WTC11 (cell line): ENCODE measurements at regions not wholly inside any gene's neighbourhood (a gene's known extent, or its start where the extent isn't known, plus 50 kb on each side); places are given as distances from the start of the nearest gene placed in this dataset.
A peak's percentile ranks its signal among the peaks of the same experiment; 100 is the strongest.
"Not testable (repeated sequence)": the region's sequence is repeated elsewhere in the genome, so short reads cannot be mapped to it uniquely, and the experiment has no call there.

Source experiments
- ATAC-seq: fragments of 200-7000 bp; cut with Tn5 transposase; 2 replicates; pipeline ENCODE4 v1.10.0; 2021; ENCODE audit warnings: mild to moderate bottlenecking, moderate library complexity
- CTCF ChIA-PET: fragments of 300-600 bp; sonication (Branson Sonifier 250); formaldehyde crosslinking; loops from one replicate; lab custom pipeline; 2021; ENCODE audit warnings: antibody characterized with exemption; lab: Charles Lee
- POLR2A ChIA-PET: fragments of 350-600 bp; sonication (Branson Sonifier 250); formaldehyde crosslinking; loops from one replicate; lab custom pipeline; 2021; ENCODE audit warnings: antibody characterized with exemption; lab: Charles Lee
- DNase-seq: peaks from one replicate; pipeline ENCODE4 v3.0.0; 2021; ENCODE audit warnings: low spot score
- H3K27ac Mint-ChIP-seq: 2 replicates; pipeline ENCODE4 v1.8.0; 2021; ENCODE audit warnings: mixed read lengths
- H3K27me3 Mint-ChIP-seq: 2 replicates; pipeline ENCODE4 v1.8.0; 2021; ENCODE audit warnings: low read depth, mild to moderate bottlenecking, moderate library complexity, mixed read lengths
- H3K36me3 Mint-ChIP-seq: 2 replicates; pipeline ENCODE4 v1.8.0; 2021; ENCODE audit warnings: mixed read lengths
- H3K4me1 Mint-ChIP-seq: 2 replicates; pipeline ENCODE4 v1.8.0; 2022; ENCODE audit warnings: mixed read lengths
- H3K4me3 Mint-ChIP-seq: 2 replicates; pipeline ENCODE4 v1.8.0; 2021; ENCODE audit warnings: mild to moderate bottlenecking, moderate library complexity, mixed read lengths
- H3K9me3 Mint-ChIP-seq: 2 replicates; pipeline ENCODE4 v1.8.0; 2021; ENCODE audit warnings: mixed read lengths
- ETV6 ChIP-seq: sonication (generic); formaldehyde crosslinking; IDR thresholded peaks from 2 replicates; pipeline ENCODE4 v1.8.1; 2022; ENCODE audit warnings: mild to moderate bottlenecking, missing genetic modification reagents
- HMGA2 ChIP-seq: fragments of 250-450 bp; sonication (Bioruptor Pico); IDR thresholded peaks from 2 replicates; pipeline ENCODE4 v1.4.0; 2021; ENCODE audit warnings: mild to moderate bottlenecking, moderate library complexity
- JAZF1 ChIP-seq: fragments of 250-450 bp; sonication (Bioruptor Pico); IDR thresholded peaks from 2 replicates; pipeline ENCODE4 v1.9.0; 2021; ENCODE audit warnings: moderate library complexity, mild to moderate bottlenecking, inconsistent platforms
- JUN ChIP-seq: sonication (generic); formaldehyde crosslinking; IDR thresholded peaks from 2 replicates; pipeline ENCODE4 v1.8.0; 2023; ENCODE audit warnings: mild to moderate bottlenecking, missing genetic modification reagents
- NR3C1 ChIP-seq: sonication (generic); formaldehyde crosslinking; conservative IDR thresholded peaks from 2 replicates; pipeline ENCODE4 v1.8.1; 2023; ENCODE audit warnings: low read depth, mild to moderate bottlenecking, missing genetic modification reagents
- PRRX2 ChIP-seq: fragments of 250-450 bp; sonication (Bioruptor Pico); IDR thresholded peaks from 2 replicates; pipeline ENCODE4 v1.8.0; 2021; ENCODE audit warnings: mild to moderate bottlenecking
- TCF7 ChIP-seq: sonication (generic); formaldehyde crosslinking; IDR thresholded peaks from 2 replicates; pipeline ENCODE4 v1.8.0; 2022; ENCODE audit warnings: mild to moderate bottlenecking, low read depth, missing genetic modification reagents, moderate library complexity
- ZNF138 ChIP-seq: sonication (generic); formaldehyde crosslinking; conservative IDR thresholded peaks from 2 replicates; pipeline ENCODE4 v1.8.1; 2022; ENCODE audit warnings: mild to moderate bottlenecking, moderate library complexity, missing genetic modification reagents
- ZNF263 ChIP-seq: sonication (generic); formaldehyde crosslinking; IDR thresholded peaks from 2 replicates; pipeline ENCODE4 v1.8.1; 2022; ENCODE audit warnings: low read depth, mild to moderate bottlenecking, moderate library complexity, missing genetic modification reagents
- ZNF416 ChIP-seq: fragments of 250-450 bp; sonication (Bioruptor Pico); IDR thresholded peaks from 2 replicates; pipeline ENCODE4 v1.9.0; 2021; ENCODE audit warnings: mild to moderate bottlenecking, inconsistent platforms
- TF ChIP-seq, protein P1 (sequence below): sonication (generic); formaldehyde crosslinking; IDR thresholded peaks from 2 replicates; pipeline ENCODE4 v1.8.0; 2022; ENCODE audit warnings: missing genetic modification reagents
- TF ChIP-seq, protein P2 (sequence below): sonication (generic); formaldehyde crosslinking; IDR thresholded peaks from 2 replicates; pipeline ENCODE4 v1.8.1; 2023; ENCODE audit warnings: mild to moderate bottlenecking, missing genetic modification reagents, moderate library complexity
- TF ChIP-seq, protein P3 (sequence below): sonication (generic); formaldehyde crosslinking; IDR thresholded peaks from 2 replicates; pipeline ENCODE4 v1.8.1; 2023; ENCODE audit warnings: mild to moderate bottlenecking, moderate library complexity, missing genetic modification reagents
- TF ChIP-seq, protein P4 (sequence below): sonication (generic); formaldehyde crosslinking; IDR thresholded peaks from 2 replicates; pipeline ENCODE4 v1.8.1; 2022; ENCODE audit warnings: low read depth, missing genetic modification reagents, borderline replicate concordance

DNA sequence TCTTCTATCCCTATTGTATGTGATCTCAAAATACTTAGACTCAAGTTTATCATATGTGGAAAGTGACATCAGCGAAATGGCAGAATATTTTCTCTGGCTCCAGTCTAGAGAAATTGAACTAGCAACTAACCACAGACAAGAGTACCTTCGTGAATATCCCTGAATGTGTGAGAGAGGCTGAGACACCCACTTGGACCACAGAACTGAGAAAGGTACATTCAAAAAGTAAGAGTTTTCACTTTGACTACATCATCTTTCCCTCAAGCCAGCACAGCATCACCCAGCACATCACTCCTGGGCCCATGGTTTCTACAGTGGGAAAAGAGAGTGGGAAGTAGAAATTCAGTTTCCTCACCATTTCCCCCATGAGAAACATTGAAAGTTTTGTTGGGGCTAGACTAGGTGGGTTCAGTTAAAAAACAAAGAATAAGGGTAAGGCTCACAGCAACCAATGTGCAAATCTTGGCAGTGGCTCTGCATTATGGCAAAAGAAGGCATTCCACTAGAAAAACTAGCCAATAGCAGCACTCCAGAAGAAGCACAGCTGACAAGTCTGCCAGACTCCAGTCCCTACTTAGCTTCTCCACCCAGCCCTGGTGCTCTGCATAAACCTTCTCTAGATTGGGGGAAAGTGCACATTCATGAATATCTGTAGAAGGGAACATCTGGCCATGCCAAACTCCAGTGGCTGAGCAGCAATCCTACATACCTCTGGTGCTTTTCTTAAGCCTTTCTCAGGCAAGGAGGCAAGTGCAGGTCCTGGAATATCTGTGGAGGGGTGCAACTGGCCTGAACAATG lies 225.6 kb upstream of the VLDLR start:
- Mint-ChIP-seq H3K27ac (no peak overlapping the region), H3K4me3 (no peak overlapping the region), H3K9me3 (peaks cover 49% of the 10 kb centered on the region), H3K27me3 (no peaks in the 10 kb centered on the region), H3K4me1 (no peaks in the 10 kb centered on the region), H3K36me3 (peaks cover 23% of the 10 kb centered on the region)
- ATAC-seq (no peak), DNase-seq (no peak)
- ChIA-PET CTCF (no interaction called here), POLR2A (no interaction called here)
- TF ChIP-seq, protein P1, sequence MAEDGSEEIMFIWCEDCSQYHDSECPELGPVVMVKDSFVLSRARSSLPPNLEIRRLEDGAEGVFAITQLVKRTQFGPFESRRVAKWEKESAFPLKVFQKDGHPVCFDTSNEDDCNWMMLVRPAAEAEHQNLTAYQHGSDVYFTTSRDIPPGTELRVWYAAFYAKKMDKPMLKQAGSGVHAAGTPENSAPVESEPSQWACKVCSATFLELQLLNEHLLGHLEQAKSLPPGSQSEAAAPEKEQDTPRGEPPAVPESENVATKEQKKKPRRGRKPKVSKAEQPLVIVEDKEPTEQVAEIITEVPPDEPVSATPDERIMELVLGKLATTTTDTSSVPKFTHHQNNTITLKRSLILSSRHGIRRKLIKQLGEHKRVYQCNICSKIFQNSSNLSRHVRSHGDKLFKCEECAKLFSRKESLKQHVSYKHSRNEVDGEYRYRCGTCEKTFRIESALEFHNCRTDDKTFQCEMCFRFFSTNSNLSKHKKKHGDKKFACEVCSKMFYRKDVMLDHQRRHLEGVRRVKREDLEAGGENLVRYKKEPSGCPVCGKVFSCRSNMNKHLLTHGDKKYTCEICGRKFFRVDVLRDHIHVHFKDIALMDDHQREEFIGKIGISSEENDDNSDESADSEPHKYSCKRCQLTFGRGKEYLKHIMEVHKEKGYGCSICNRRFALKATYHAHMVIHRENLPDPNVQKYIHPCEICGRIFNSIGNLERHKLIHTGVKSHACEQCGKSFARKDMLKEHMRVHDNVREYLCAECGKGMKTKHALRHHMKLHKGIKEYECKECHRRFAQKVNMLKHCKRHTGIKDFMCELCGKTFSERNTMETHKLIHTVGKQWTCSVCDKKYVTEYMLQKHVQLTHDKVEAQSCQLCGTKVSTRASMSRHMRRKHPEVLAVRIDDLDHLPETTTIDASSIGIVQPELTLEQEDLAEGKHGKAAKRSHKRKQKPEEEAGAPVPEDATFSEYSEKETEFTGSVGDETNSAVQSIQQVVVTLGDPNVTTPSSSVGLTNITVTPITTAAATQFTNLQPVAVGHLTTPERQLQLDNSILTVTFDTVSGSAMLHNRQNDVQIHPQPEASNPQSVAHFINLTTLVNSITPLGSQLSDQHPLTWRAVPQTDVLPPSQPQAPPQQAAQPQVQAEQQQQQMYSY (CRISPR knock-in tag): no peak

DNA sequence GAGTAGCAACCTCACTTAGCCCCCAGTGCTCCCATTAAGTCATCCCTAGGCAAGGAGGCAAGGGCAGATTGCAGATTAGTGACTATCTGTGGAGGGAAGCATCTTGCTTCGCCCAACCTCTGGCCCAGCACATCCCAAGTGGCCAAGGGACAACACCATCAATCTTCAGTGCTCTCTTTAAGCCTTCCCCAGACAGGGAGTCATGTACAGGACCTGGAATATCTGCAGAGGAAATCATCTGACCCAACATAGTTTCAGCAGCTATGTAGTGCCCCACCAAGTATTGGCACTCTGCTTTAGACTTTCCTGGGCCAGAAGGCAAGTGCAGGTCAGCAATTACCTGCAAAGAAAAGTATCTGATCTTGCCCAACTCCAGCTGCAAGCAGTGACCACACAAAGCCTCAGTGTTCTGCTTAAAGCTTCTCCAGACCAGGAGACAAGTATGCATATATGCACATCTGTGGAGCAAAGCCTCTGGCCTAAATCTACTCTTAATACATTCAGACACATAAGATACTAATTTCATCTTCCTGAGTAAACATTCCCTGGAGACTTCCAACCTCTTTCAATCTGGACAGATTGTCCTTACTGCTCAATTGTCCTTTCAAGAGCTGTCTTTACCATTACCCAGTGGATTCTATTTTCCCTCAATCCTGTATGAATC lies 224.8 kb upstream of the VLDLR start:
- ChIA-PET CTCF (no interaction called here), POLR2A (no interaction called here)
- Mint-ChIP-seq H3K27ac (no peak overlapping the region), H3K36me3 (peaks cover 21% of the 10 kb centered on the region), H3K4me3 (no peak overlapping the region), H3K27me3 (peaks cover 3% of the 10 kb centered on the region; the same call in 1 of the 2 replicates), H3K4me1 (no peaks in the 10 kb centered on the region), H3K9me3 (peaks cover 44% of the 10 kb centered on the region)
- no peak for DNase-seq
- TF ChIP-seq, protein P2, sequence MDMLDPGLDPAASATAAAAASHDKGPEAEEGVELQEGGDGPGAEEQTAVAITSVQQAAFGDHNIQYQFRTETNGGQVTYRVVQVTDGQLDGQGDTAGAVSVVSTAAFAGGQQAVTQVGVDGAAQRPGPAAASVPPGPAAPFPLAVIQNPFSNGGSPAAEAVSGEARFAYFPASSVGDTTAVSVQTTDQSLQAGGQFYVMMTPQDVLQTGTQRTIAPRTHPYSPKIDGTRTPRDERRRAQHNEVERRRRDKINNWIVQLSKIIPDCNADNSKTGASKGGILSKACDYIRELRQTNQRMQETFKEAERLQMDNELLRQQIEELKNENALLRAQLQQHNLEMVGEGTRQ: no peak
- TF ChIP-seq HMGA2 (CRISPR knock-in tag) (no peak), ETV6 (CRISPR knock-in tag) (no peak), TCF7 (CRISPR knock-in tag) (no peak), PRRX2 (CRISPR knock-in tag) (no peak), ZNF416 (CRISPR knock-in tag) (no peak)
- no peak for ATAC-seq

DNA sequence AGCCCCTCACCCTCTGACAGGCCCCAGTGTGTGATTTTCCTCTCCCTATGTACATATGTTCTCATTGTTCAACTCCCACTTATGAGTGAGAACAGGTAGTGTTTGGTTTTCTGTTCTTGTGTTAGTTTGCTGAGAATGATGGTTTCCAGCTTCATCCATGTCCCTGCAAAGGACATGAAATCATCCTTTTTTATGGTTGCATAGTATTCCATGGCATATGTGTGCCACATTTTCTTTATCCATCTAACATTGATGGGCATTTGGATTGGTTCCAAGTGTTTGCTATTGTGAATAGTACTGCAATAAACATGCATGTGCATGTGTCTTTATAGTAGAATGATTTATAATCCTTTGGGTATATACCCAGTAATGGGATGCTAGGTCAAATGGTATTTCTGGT lies 223.7 kb upstream of the VLDLR start:
- H3K27ac Mint-ChIP-seq, H3K4me1 Mint-ChIP-seq, H3K27me3 Mint-ChIP-seq, ATAC-seq, H3K4me3 Mint-ChIP-seq, DNase-seq, CTCF ChIA-PET, POLR2A ChIA-PET: not testable (repeated sequence)
- peaks cover 21% of the 10 kb centered on the region for H3K36me3 Mint-ChIP-seq
- H3K9me3 Mint-ChIP-seq: peaks cover 43% of the 10 kb centered on the region

DNA sequence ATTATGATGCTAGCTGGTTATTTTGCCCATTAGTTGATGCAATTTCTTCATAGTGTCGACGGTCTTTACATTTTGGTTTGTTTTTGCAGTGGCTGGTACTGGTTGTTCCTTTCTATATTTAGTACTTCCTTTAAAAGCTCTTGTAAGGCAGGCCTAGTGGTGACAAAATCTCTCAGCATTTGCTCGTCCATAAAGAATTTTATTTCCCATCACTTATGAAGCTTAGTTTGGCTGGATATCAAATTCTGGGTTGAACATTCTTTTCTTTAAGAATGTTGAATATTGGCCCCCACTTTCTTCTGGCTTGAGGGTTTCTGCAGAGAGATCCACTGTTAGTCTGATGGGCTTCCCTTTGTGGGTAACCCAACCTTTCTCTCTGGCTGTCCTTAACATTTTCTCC lies 219.8 kb upstream of the VLDLR start:
- H3K27ac Mint-ChIP-seq, DNase-seq, CTCF ChIA-PET, H3K4me3 Mint-ChIP-seq, POLR2A ChIA-PET, ATAC-seq, H3K27me3 Mint-ChIP-seq, H3K4me1 Mint-ChIP-seq: not testable (repeated sequence)
- peaks cover 43% of the 10 kb centered on the region for H3K9me3 Mint-ChIP-seq
- H3K36me3 Mint-ChIP-seq: peaks cover 30% of the 10 kb centered on the region

DNA sequence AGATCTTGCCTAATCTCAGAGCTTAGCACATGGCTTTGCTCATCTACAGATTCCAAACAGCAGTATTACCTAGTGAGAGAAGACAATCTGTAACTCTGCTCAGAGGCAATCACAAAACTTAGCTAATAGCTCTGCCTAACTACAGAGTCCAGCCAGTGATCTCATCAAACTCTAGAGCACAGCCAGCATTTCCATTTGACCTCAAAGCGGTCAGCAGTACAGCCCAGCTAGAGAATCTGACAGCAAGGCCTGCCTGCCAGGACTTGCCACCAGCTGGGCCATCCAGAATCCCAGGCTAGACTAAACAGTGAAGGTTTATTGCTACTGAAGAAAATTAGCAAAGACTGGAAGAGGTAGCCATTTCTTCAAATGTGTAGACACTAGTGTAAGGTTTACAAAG lies 217.9 kb upstream of the VLDLR start:
- Mint-ChIP-seq H3K27me3 (peaks cover 7% of the 10 kb centered on the region), H3K4me3 (no peak overlapping the region), H3K27ac (0 out of 2 replicates have a peak overlapping the region, but pooled peaks have one; percentile 21), H3K4me1 (no peaks in the 10 kb centered on the region), H3K9me3 (peaks cover 34% of the 10 kb centered on the region), H3K36me3 (peaks cover 23% of the 10 kb centered on the region)
- ATAC-seq: no peak
- no peak for DNase-seq
- TF ChIP-seq, protein P3, sequence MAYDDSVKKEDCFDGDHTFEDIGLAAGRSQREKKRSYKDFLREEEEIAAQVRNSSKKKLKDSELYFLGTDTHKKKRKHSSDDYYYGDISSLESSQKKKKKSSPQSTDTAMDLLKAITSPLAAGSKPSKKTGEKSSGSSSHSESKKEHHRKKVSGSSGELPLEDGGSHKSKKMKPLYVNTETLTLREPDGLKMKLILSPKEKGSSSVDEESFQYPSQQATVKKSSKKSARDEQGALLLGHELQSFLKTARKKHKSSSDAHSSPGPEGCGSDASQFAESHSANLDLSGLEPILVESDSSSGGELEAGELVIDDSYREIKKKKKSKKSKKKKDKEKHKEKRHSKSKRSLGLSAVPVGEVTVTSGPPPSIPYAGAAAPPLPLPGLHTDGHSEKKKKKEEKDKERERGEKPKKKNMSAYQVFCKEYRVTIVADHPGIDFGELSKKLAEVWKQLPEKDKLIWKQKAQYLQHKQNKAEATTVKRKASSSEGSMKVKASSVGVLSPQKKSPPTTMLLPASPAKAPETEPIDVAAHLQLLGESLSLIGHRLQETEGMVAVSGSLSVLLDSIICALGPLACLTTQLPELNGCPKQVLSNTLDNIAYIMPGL (CRISPR knock-in tag): no peak
- TF ChIP-seq JUN (CRISPR knock-in tag): no peak
- TF ChIP-seq ZNF263: no peak
- TF ChIP-seq, protein P2: no peak
- TF ChIP-seq JAZF1 (CRISPR knock-in tag): no peak
- TF ChIP-seq TCF7 (CRISPR knock-in tag): no peak
- TF ChIP-seq ZNF138 (CRISPR knock-in tag): no peak
- TF ChIP-seq NR3C1 (CRISPR knock-in tag): no peak
- TF ChIP-seq, protein P4, sequence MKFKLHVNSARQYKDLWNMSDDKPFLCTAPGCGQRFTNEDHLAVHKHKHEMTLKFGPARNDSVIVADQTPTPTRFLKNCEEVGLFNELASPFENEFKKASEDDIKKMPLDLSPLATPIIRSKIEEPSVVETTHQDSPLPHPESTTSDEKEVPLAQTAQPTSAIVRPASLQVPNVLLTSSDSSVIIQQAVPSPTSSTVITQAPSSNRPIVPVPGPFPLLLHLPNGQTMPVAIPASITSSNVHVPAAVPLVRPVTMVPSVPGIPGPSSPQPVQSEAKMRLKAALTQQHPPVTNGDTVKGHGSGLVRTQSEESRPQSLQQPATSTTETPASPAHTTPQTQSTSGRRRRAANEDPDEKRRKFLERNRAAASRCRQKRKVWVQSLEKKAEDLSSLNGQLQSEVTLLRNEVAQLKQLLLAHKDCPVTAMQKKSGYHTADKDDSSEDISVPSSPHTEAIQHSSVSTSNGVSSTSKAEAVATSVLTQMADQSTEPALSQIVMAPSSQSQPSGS (CRISPR knock-in tag): no peak
- CTCF ChIA-PET: no interaction called here
- POLR2A ChIA-PET: no interaction called here
